ENCODE measurements at regions not wholly inside any gene's neighbourhood (a gene's known extent, or its start where the extent isn't known, plus 50 kb on each side); places are given as distances from the start of the nearest gene placed in this dataset.

- Histone ChIP-seq H3K4me3 (ENCODE audit: low read length) (no peak overlapping the region), H3K9me3 (replicated peaks; ENCODE audit: low read length) (no peaks in the 10 kb centered on the region), H3K36me3 (ENCODE audit: insufficient read depth, low read length) (no peaks in the 10 kb centered on the region), H3K27me3 (ENCODE audit: control insufficient read depth, insufficient read depth, low read length) (no peaks in the 10 kb centered on the region), H3K9ac (ENCODE audit: low read depth, low read length) (no peak overlapping the region), H3K4me1 (ENCODE audit: control insufficient read depth, insufficient read depth, low read length) (no peaks in the 10 kb centered on the region), H3K4me2 (ENCODE audit: low read length) (no peak overlapping the region)
Measured at GRCh38 chr13:104442536-104442935, 1376.3 kb upstream of the SLC10A2 start.

GRCh38 chr13:104436555-104436954, 1370.3 kb upstream of the SLC10A2 start:
- Histone ChIP-seq H3K36me3 (ENCODE audit: insufficient read depth, low read length) (no peaks in the 10 kb centered on the region), H3K9ac (ENCODE audit: low read depth, low read length) (no peak overlapping the region), H3K4me2 (ENCODE audit: low read length) (no peak overlapping the region), H3K4me3 (ENCODE audit: low read length) (no peak overlapping the region), H3K27me3 (ENCODE audit: control insufficient read depth, insufficient read depth, low read length) (no peaks in the 10 kb centered on the region), H3K4me1 (ENCODE audit: control insufficient read depth, insufficient read depth, low read length) (no peaks in the 10 kb centered on the region), H3K9me3 (replicated peaks; ENCODE audit: low read length) (no peaks in the 10 kb centered on the region)

GRCh38 chr13:104431895-104432294, 1365.7 kb upstream of the SLC10A2 start:
- H3K4me1 ChIP-seq (ENCODE audit: control insufficient read depth, insufficient read depth, low read length), result no peaks in the 10 kb centered on the region
- H3K9ac ChIP-seq (ENCODE audit: low read depth, low read length), result no peak overlapping the region
- H3K4me2 ChIP-seq (ENCODE audit: low read length), result no peak overlapping the region
- H3K4me3 ChIP-seq (ENCODE audit: low read length), result no peak overlapping the region
- H3K36me3 ChIP-seq (ENCODE audit: insufficient read depth, low read length), result no peaks in the 10 kb centered on the region
- H3K9me3 ChIP-seq (replicated peaks; ENCODE audit: low read length), result no peaks in the 10 kb centered on the region
- H3K27me3 ChIP-seq (ENCODE audit: control insufficient read depth, insufficient read depth, low read length), result no peaks in the 10 kb centered on the region

GRCh38 chr13:104426435-104426834, 1360.2 kb upstream of the SLC10A2 start:
- H3K36me3 ChIP-seq (ENCODE audit: insufficient read depth, low read length), result no peaks in the 10 kb centered on the region
- no peaks in the 10 kb centered on the region for H3K4me1 ChIP-seq (ENCODE audit: control insufficient read depth, insufficient read depth, low read length)
- no peak overlapping the region for H3K4me2 ChIP-seq (ENCODE audit: low read length)
- no peak overlapping the region for H3K4me3 ChIP-seq (ENCODE audit: low read length)
- H3K9ac ChIP-seq (ENCODE audit: low read depth, low read length), result no peak overlapping the region
- no peaks in the 10 kb centered on the region for H3K9me3 ChIP-seq (replicated peaks; ENCODE audit: low read length)
- H3K27me3 ChIP-seq (ENCODE audit: control insufficient read depth, insufficient read depth, low read length), result no peaks in the 10 kb centered on the region

GRCh38 chr13:104422668-104423067, 1356.5 kb upstream of the SLC10A2 start:
- Histone ChIP-seq H3K27me3 (ENCODE audit: control insufficient read depth, insufficient read depth, low read length) (no peaks in the 10 kb centered on the region), H3K9ac (ENCODE audit: low read depth, low read length) (no peak overlapping the region), H3K4me3 (ENCODE audit: low read length) (no peak overlapping the region), H3K4me1 (ENCODE audit: control insufficient read depth, insufficient read depth, low read length) (no peaks in the 10 kb centered on the region), H3K4me2 (ENCODE audit: low read length) (no peak overlapping the region), H3K9me3 (replicated peaks; ENCODE audit: low read length) (no peaks in the 10 kb centered on the region), H3K36me3 (ENCODE audit: insufficient read depth, low read length) (no peaks in the 10 kb centered on the region)

GRCh38 chr13:104416973-104417372, 1350.8 kb upstream of the SLC10A2 start:
- H3K4me2 ChIP-seq (ENCODE audit: low read length), result no peak overlapping the region
- H3K27me3 ChIP-seq (ENCODE audit: control insufficient read depth, insufficient read depth, low read length), result no peaks in the 10 kb centered on the region
- H3K9ac ChIP-seq (ENCODE audit: low read depth, low read length), result no peak overlapping the region

GRCh38 chr13:104414771-104415170, 1348.6 kb upstream of the SLC10A2 start:
- H3K4me2 ChIP-seq (ENCODE audit: low read length), result no peak overlapping the region
- no peaks in the 10 kb centered on the region for H3K9me3 ChIP-seq (replicated peaks; ENCODE audit: low read length)
- no peak overlapping the region for H3K9ac ChIP-seq (ENCODE audit: low read depth, low read length)
- no peaks in the 10 kb centered on the region for H3K36me3 ChIP-seq (ENCODE audit: insufficient read depth, low read length)
- H3K4me3 ChIP-seq (ENCODE audit: low read length), result no peak overlapping the region
- no peaks in the 10 kb centered on the region for H3K27me3 ChIP-seq (ENCODE audit: control insufficient read depth, insufficient read depth, low read length)
- no peaks in the 10 kb centered on the region for H3K4me1 ChIP-seq (ENCODE audit: control insufficient read depth, insufficient read depth, low read length)

More at GRCh38 chr13:104416973-104417372, 1350.8 kb upstream of the SLC10A2 start:
- Histone ChIP-seq H3K9me3 (replicated peaks; ENCODE audit: low read length) (no peaks in the 10 kb centered on the region), H3K4me1 (ENCODE audit: control insufficient read depth, insufficient read depth, low read length) (no peaks in the 10 kb centered on the region), H3K4me3 (ENCODE audit: low read length) (no peak overlapping the region), H3K36me3 (ENCODE audit: insufficient read depth, low read length) (no peaks in the 10 kb centered on the region)

- no peak overlapping the region for H3K4me3 ChIP-seq (ENCODE audit: low read length)
- H3K27me3 ChIP-seq (ENCODE audit: control insufficient read depth, insufficient read depth, low read length), result no peaks in the 10 kb centered on the region
- H3K4me1 ChIP-seq (ENCODE audit: control insufficient read depth, insufficient read depth, low read length), result no peaks in the 10 kb centered on the region
- H3K9ac ChIP-seq (ENCODE audit: low read depth, low read length), result no peak overlapping the region
- no peak overlapping the region for H3K4me2 ChIP-seq (ENCODE audit: low read length)
- H3K9me3 ChIP-seq (replicated peaks; ENCODE audit: low read length), result no peaks in the 10 kb centered on the region
- H3K36me3 ChIP-seq (ENCODE audit: insufficient read depth, low read length), result no peaks in the 10 kb centered on the region
Measured at GRCh38 chr13:104414181-104414580, 1348.0 kb upstream of the SLC10A2 start.

GRCh38 chr13:104411141-104411765, 1345.0 kb upstream of the SLC10A2 start:
- Histone ChIP-seq H3K27me3 (ENCODE audit: control insufficient read depth, insufficient read depth, low read length) (no peaks in the 10 kb centered on the region), H3K4me1 (ENCODE audit: control insufficient read depth, insufficient read depth, low read length) (no peaks in the 10 kb centered on the region), H3K4me2 (ENCODE audit: low read length) (no peak overlapping the region), H3K9ac (ENCODE audit: low read depth, low read length) (no peak overlapping the region), H3K36me3 (ENCODE audit: insufficient read depth, low read length) (no peaks in the 10 kb centered on the region), H3K9me3 (replicated peaks; ENCODE audit: low read length) (no peaks in the 10 kb centered on the region), H3K4me3 (ENCODE audit: low read length) (no peak overlapping the region)

- Histone ChIP-seq H3K27me3 (ENCODE audit: control insufficient read depth, insufficient read depth, low read length) (no peaks in the 10 kb centered on the region), H3K4me2 (ENCODE audit: low read length) (no peak overlapping the region), H3K4me1 (ENCODE audit: control insufficient read depth, insufficient read depth, low read length) (peaks cover 7% of the 10 kb centered on the region), H3K9me3 (replicated peaks; ENCODE audit: low read length) (no peaks in the 10 kb centered on the region), H3K9ac (ENCODE audit: low read depth, low read length) (no peak overlapping the region), H3K36me3 (ENCODE audit: insufficient read depth, low read length) (no peaks in the 10 kb centered on the region), H3K4me3 (ENCODE audit: low read length) (no peak overlapping the region)
Measured at GRCh38 chr13:104408733-104409132, 1342.5 kb upstream of the SLC10A2 start.

GRCh38 chr13:104404325-104404724, 1338.1 kb upstream of the SLC10A2 start:
- Histone ChIP-seq H3K36me3 (ENCODE audit: insufficient read depth, low read length) (no peaks in the 10 kb centered on the region), H3K9ac (ENCODE audit: low read depth, low read length) (no peak overlapping the region), H3K9me3 (replicated peaks; ENCODE audit: low read length) (no peaks in the 10 kb centered on the region)

GRCh38 chr13:104389691-104390090, 1323.5 kb upstream of the SLC10A2 start:
- Histone ChIP-seq H3K9ac (ENCODE audit: low read depth, low read length) (no peak overlapping the region), H3K4me1 (ENCODE audit: control insufficient read depth, insufficient read depth, low read length) (peaks cover 17% of the 10 kb centered on the region), H3K27me3 (ENCODE audit: control insufficient read depth, insufficient read depth, low read length) (no peaks in the 10 kb centered on the region), H3K4me3 (ENCODE audit: low read length) (no peak overlapping the region), H3K9me3 (replicated peaks; ENCODE audit: low read length) (no peaks in the 10 kb centered on the region), H3K36me3 (ENCODE audit: insufficient read depth, low read length) (no peaks in the 10 kb centered on the region), H3K4me2 (ENCODE audit: low read length) (peak overlapping the region; percentile 18)

More at GRCh38 chr13:104404325-104404724, 1338.1 kb upstream of the SLC10A2 start:
- peaks cover 7% of the 10 kb centered on the region for H3K4me1 ChIP-seq (ENCODE audit: control insufficient read depth, insufficient read depth, low read length)
- no peaks in the 10 kb centered on the region for H3K27me3 ChIP-seq (ENCODE audit: control insufficient read depth, insufficient read depth, low read length)
- H3K4me3 ChIP-seq (ENCODE audit: low read length), result no peak overlapping the region
- H3K4me2 ChIP-seq (ENCODE audit: low read length), result no peak overlapping the region

Data from skeletal muscle satellite cell (primary cell).